ENCODE measurements at regions not wholly inside any gene's neighbourhood (a gene's known extent, or its start where the extent isn't known, plus 50 kb on each side); places are given as distances from the start of the nearest gene placed in this dataset.

DNA sequence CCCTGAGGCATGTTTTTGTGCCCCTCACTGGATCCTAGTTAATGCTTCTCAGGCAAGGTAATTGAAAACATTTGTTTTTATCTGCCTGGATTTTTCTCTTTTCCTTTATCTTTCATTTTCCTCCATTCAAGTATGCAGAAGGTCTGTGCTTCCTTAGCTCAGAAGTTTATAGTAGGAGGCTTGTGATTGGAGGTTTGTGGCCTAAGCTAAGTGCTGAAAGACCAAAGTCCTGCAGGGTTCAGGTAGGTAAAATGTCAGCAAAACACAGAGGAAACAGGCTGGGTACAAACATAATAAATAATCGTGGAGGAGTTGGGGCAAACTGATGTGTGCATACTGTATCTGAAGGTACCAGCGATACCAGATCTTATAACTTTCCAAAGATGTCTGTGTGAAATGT is 230.9 kb upstream of the KLF4 start:
- TF ChIP-seq POLR2A (IDR thresholded peaks at IDR 0.05; ENCODE audit: low read depth, low read length) = no peak
- no peak for DNase-seq (ENCODE audit: insufficient read length, low spot score)
- no peak for FAIRE-seq

- DNase-seq (ENCODE audit: insufficient read length, low spot score) = no peak
- no peak for FAIRE-seq
- no peak for TF ChIP-seq POLR2A (IDR thresholded peaks at IDR 0.05; ENCODE audit: low read depth, low read length)
These were observed 228.2 kb upstream of the KLF4 start for GRCh38 chr9:107717529-107718314.

DNA sequence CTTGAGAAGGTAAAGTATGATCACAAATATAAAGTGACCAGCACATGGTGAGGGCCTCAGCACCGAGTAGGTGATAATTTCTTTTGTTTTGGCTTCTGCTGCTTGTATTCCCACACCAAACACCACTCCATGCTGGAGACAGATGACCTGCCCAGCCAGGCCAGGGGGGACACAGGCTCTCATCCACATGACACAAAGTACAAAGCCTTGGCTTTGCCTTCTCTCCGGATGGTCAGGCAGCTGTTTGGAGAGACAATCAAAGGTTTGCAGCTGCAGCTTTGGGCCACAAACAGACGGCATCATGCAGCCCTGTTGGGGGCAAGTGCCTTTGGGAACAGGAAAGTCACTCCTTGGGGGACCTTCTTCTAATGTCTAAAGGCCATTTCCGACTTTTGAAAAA is 226.2 kb upstream of the KLF4 start:
- DNase-seq (ENCODE audit: insufficient read length, low spot score) (no peak), FAIRE-seq (no peak)
- TF ChIP-seq POLR2A (IDR thresholded peaks at IDR 0.05; ENCODE audit: low read depth, low read length) = no peak

GRCh38 chr9:107713470-107713869 is 223.9 kb upstream of the KLF4 start:
- DNase-seq (ENCODE audit: insufficient read length, low spot score) (no peak), FAIRE-seq (no peak)
- no peak for TF ChIP-seq POLR2A (IDR thresholded peaks at IDR 0.05; ENCODE audit: low read depth, low read length)

GRCh38 chr9:107712390-107712789 is 222.8 kb upstream of the KLF4 start:
- FAIRE-seq (peak; percentile 94), DNase-seq (ENCODE audit: insufficient read length, low spot score) (peak; percentile 88)
- no peak for TF ChIP-seq POLR2A (IDR thresholded peaks at IDR 0.05; ENCODE audit: low read depth, low read length)

- no peak for TF ChIP-seq POLR2A (IDR thresholded peaks at IDR 0.05; ENCODE audit: low read depth, low read length)
- FAIRE-seq (peak; percentile 96), DNase-seq (ENCODE audit: insufficient read length, low spot score) (peak; percentile 76)
These were observed 222.0 kb upstream of the KLF4 start for GRCh38 chr9:107711542-107711941.

DNA sequence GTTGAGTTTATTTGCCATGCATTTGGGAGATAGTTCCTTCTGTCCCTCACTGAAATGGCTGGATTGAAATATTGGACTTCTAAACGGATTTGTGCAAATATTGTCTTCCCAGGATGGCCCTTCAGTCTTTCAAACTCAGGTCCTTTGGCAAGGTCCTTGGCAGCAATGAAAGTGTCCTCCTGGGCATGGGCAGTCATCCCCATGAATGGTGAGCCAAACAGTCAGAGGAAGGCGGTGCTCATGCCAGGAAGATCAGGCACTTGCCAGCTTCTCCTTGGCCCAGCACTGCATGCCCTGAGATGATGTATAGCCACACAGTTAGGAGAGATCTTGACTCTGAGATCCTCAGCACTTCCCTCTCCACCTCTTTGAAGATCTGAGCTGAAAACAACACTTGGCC is 221.4 kb upstream of the KLF4 start:
- FAIRE-seq = no peak
- no peak for TF ChIP-seq POLR2A (IDR thresholded peaks at IDR 0.05; ENCODE audit: low read depth, low read length)
- no peak for DNase-seq (ENCODE audit: insufficient read length, low spot score)

DNA sequence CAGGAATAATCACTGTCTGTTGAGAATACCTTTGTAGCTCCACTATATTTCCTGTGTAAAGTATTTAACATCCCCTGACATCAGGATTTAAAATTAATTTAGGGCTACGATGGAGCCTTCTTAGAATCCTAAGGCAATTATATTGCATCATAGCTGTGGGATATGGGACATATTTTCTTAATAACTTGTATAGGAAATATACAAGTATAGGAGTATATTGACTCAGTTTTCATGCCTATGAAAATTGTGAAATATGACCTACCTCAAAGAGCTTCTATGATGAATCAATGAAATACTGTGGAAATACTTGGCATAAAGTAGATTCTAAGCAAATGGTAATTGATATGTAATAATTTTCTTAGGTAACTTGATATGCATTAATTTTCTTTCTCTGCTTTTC is 221.0 kb upstream of the KLF4 start:
- no peak for FAIRE-seq
- no peak for TF ChIP-seq POLR2A (IDR thresholded peaks at IDR 0.05; ENCODE audit: low read depth, low read length)
- no peak for DNase-seq (ENCODE audit: insufficient read length, low spot score)

DNA sequence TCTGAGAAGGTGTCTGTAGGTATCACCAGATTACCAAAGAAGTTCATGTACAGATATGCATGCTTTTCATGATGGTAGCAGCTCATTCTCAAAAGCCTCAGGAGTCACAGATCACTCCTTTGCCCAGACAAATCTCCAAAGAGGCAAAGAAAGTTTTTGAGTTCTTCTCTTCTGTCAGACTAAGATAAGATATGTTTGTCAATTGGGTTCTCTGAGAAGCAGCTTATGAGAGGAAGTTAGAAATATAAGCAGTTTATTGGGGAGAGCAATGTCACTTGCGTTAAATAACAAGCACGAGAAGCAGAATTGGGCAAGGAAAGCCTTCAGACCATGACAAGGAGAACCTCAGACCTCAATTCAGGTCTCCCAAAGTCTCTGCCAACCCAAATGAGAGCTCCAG is 219.2 kb upstream of the KLF4 start:
- DNase-seq (ENCODE audit: insufficient read length, low spot score) (no peak), FAIRE-seq (no peak)
- no peak for TF ChIP-seq POLR2A (IDR thresholded peaks at IDR 0.05; ENCODE audit: low read depth, low read length)

DNA sequence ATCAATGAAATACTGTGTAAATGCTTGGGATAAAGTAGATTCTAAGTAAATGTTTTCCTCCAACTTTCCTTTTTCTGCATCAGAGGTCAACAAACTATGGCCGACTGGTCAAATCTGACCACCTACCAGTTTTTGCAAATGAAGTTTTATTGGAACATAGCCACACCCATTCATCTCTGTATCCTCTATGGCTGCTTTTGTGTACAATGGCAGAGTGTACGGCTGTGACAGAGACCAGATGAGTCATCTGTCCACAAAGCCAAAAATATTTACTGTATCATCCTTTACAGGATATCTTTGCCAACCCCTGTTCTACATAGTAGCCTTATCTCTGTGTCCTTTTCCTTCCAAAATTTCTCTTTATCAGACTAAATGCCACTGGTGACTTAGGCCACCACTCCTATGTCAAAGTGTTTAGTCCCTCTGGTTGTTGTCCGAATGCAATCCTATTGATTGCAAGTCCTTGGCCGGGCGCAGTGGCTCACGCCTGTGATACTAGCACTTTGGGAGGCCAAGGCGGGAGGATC is 218.4 kb upstream of the KLF4 start:
- DNase-seq (ENCODE audit: insufficient read length, low spot score) = no peak
- no peak for TF ChIP-seq POLR2A (IDR thresholded peaks at IDR 0.05; ENCODE audit: low read depth, low read length)
- no peak for FAIRE-seq

GRCh38 chr9:107707428-107707837 is 217.9 kb upstream of the KLF4 start:
- FAIRE-seq (no peak), DNase-seq (ENCODE audit: insufficient read length, low spot score) (peak; percentile 48)
- TF ChIP-seq POLR2A (IDR thresholded peaks at IDR 0.05; ENCODE audit: low read depth, low read length) = no peak

GRCh38 chr9:107706701-107707427 is 217.3 kb upstream of the KLF4 start:
- no peak for TF ChIP-seq POLR2A (IDR thresholded peaks at IDR 0.05; ENCODE audit: low read depth, low read length)
- no peak for FAIRE-seq

GRCh38 chr9:107705521-107705920 is 216.0 kb upstream of the KLF4 start:
- no peak for DNase-seq (ENCODE audit: insufficient read length, low spot score)
- FAIRE-seq = no peak

More at GRCh38 chr9:107706701-107707427, 217.3 kb upstream of the KLF4 start:
- no peak for DNase-seq (ENCODE audit: insufficient read length, low spot score)

DNA sequence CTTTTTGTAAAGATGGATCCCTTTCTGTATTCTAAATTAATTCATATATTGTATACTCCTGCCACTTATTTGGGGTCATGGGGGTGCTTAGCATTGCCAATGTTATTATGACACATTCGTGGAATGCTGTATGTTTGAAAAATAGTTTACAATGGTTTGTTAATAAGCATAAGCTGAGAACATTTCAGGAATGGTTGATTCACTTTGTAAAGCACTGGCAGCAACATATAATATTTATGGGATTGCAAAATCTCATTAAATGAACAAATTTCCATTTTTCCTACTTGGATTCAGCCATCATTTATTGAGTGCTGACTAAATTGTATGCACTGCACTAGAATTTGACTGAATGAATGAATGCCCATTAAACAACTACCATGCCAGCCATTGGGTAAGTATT is 215.2 kb upstream of the KLF4 start:
- DNase-seq (ENCODE audit: insufficient read length, low spot score) (no peak), FAIRE-seq (no peak)
- no peak for TF ChIP-seq POLR2A (IDR thresholded peaks at IDR 0.05; ENCODE audit: low read depth, low read length)

More at GRCh38 chr9:107705521-107705920, 216.0 kb upstream of the KLF4 start:
- no peak for TF ChIP-seq POLR2A (IDR thresholded peaks at IDR 0.05; ENCODE audit: low read depth, low read length)

- TF ChIP-seq POLR2A (IDR thresholded peaks at IDR 0.05; ENCODE audit: low read depth, low read length) = no peak
- FAIRE-seq (no peak), DNase-seq (ENCODE audit: insufficient read length, low spot score) (no peak)
These were observed 214.1 kb upstream of the KLF4 start for GRCh38 chr9:107703651-107704050.

Data from H54 (cell line).